HepG2 (cell line): ENCODE measurements at regions not wholly inside any gene's neighbourhood (a gene's known extent, or its start where the extent isn't known, plus 50 kb on each side); places are given as distances from the start of the nearest gene placed in this dataset.

Experiments
- ATAC-seq: fragments of 200-7000 bp; cut with Tn5 transposase; 3 replicates; pipeline ENCODE4 v1.9.1; 2020; ENCODE audit warnings: mild to moderate bottlenecking, moderate library complexity
- BruUV-seq: library from RNA; stranded (reverse); fragments of 400-500 nt; replicated peaks from 2 replicates; lab custom pipeline; 2021; lab: Mats Ljungman, UMichigan
- CTCF ChIA-PET: fragments of 300-600 bp; formaldehyde crosslinking; extraction: SDS; loops from one replicate; lab custom pipeline; 2021; ENCODE audit warnings: low total read pairs, inconsistent platforms, low intra/inter-chr PET ratio; lab: Yijun Ruan, JAX
- POLR2A ChIA-PET: fragments of 350-600 bp; sonication (Branson Sonifier 250); formaldehyde crosslinking; loops from one replicate; lab custom pipeline; 2020; ENCODE audit warnings: antibody characterized with exemption, inconsistent platforms; lab: Yijun Ruan, JAX
- DNase-seq: peaks from one replicate; pipeline ENCODE4 v3.0.0-alpha.2; 2015; ENCODE audit warnings: low spot score
- FAIRE-seq: peaks from 3 replicates; lab custom pipeline; 2011; peaks lifted over from hg19 to GRCh38; lab: Jason Lieb, UNC
- H2AFZ ChIP-seq: one replicate; pipeline ENCODE4 v1.6.1; 2011; ENCODE audit warnings: low read length, inconsistent platforms
- H3K27ac ChIP-seq: fragments of 300-600 bp; 3 replicates; pipeline ENCODE4 v1.8.0; 2011; ENCODE audit warnings: mixed run types, mild to moderate bottlenecking, mixed read lengths, low read length, inconsistent platforms; ENCODE audit not compliant: insufficient read depth; ENCODE audit errors: extremely low read length
- H3K27me3 ChIP-seq, 2 experiments: fragments of 200-600 bp in 1 of 2; 2 replicates in 1 of 2; 3 replicates in 1 of 2; pipeline versions ENCODE4 v1.6.0 to v1.8.0; 2011; ENCODE audit warnings: low read length in 2 of 2, mild to moderate bottlenecking in 2 of 2, moderate library complexity in 2 of 2, inconsistent platforms in 1 of 2; ENCODE audit not compliant: insufficient read depth in 2 of 2, control insufficient read depth in 1 of 2
- H3K36me3 ChIP-seq, 2 experiments: fragments of 200-600 bp in 1 of 2; replicated peaks in 1 of 2; 2 replicates in 1 of 2; 3 replicates in 1 of 2; pipeline versions ENCODE4 v1.5.1 to v1.8.0; 2011; ENCODE audit warnings: low read length in 2 of 2, inconsistent platforms in 1 of 2; ENCODE audit not compliant: insufficient read depth in 2 of 2, control insufficient read depth in 1 of 2
- H3K4me1 ChIP-seq: 2 replicates; pipeline ENCODE4 v1.5.1; 2012; ENCODE audit warnings: low read length, inconsistent platforms; ENCODE audit not compliant: insufficient read depth
- H3K4me2 ChIP-seq: 2 replicates; pipeline ENCODE4 v1.6.0; 2011; ENCODE audit warnings: low read depth, low read length, inconsistent platforms
- H3K4me3 ChIP-seq, 3 experiments: fragments of 200-600 bp in 1 of 3; sonication (generic), shearing (Covaris generic) in 1 of 3; replicated peaks in 1 of 3; 2 replicates each; pipeline ENCODE4 v1.5.1; 2011 to 2016; ENCODE audit warnings: low read length in 3 of 3, inconsistent platforms in 2 of 3, low read depth in 2 of 3, mild to moderate bottlenecking in 2 of 3, control low read depth in 1 of 3, mixed read lengths in 1 of 3; ENCODE audit not compliant: insufficient read depth in 1 of 3
- H3K79me2 ChIP-seq: one replicate; pipeline ENCODE4 v1.6.1; 2011; ENCODE audit warnings: low read length, inconsistent platforms; ENCODE audit not compliant: insufficient read depth
- H3K9ac ChIP-seq: 2 replicates; pipeline ENCODE4 v1.6.0; 2011; ENCODE audit warnings: mild to moderate bottlenecking, low read depth, low read length, inconsistent platforms; ENCODE audit not compliant: insufficient read depth
- H3K9me3 ChIP-seq: 2 replicates; pipeline ENCODE4 v1.5.1; 2012; ENCODE audit warnings: mild to moderate bottlenecking, low read length
- H4K20me1 ChIP-seq: 2 replicates; pipeline ENCODE4 v1.6.0; 2011; ENCODE audit warnings: inconsistent platforms, mild to moderate bottlenecking, low read length, moderate library complexity; ENCODE audit not compliant: insufficient read depth
- AHDC1 ChIP-seq: sonication (generic); formaldehyde crosslinking; IDR thresholded peaks from 2 replicates; pipeline ENCODE4 v1.5.1; 2020; ENCODE audit warnings: mild to moderate bottlenecking, missing genetic modification reagents, borderline replicate concordance
- HMGXB4 ChIP-seq, 2 experiments: sonication (generic) in 1 of 2; formaldehyde crosslinking in 1 of 2; IDR thresholded peaks; 2 replicates each; pipeline versions ENCODE4 v1.4.0 to v1.6.1; 2018 to 2020; ENCODE audit warnings: missing genetic modification reagents in 2 of 2, borderline replicate concordance in 1 of 2, low read depth in 1 of 2, mild to moderate bottlenecking in 1 of 2, missing biosample characterization in 1 of 2
- LBX2 ChIP-seq: sonication (generic); formaldehyde crosslinking; IDR thresholded peaks from 2 replicates; pipeline ENCODE4 v1.5.0; 2020; ENCODE audit warnings: missing genetic modification reagents, mild to moderate bottlenecking, borderline replicate concordance
- MTERF4 ChIP-seq: sonication (generic); formaldehyde crosslinking; IDR thresholded peaks from 2 replicates; pipeline ENCODE4 v1.8.0; 2023; ENCODE audit warnings: mild to moderate bottlenecking, missing genetic modification reagents
- NRL ChIP-seq: sonication (generic); formaldehyde crosslinking; IDR thresholded peaks from 2 replicates; pipeline ENCODE4 v1.5.0; 2020; ENCODE audit warnings: missing genetic modification reagents, mild to moderate bottlenecking, moderate library complexity, borderline replicate concordance
- SIX1 ChIP-seq: sonication (generic); formaldehyde crosslinking; IDR thresholded peaks from 2 replicates; pipeline ENCODE4 v1.4.0; 2020; ENCODE audit warnings: missing genetic modification reagents, borderline replicate concordance
- ZNF430 ChIP-seq: sonication (generic); formaldehyde crosslinking; IDR thresholded peaks from 2 replicates; pipeline ENCODE4 v1.9.0; 2021; ENCODE audit warnings: mild to moderate bottlenecking, missing genetic modification reagents
- WGBS: methylation state at CpG from one replicate; pipeline ENCODE4 v1.1.6; 2017; ENCODE audit warnings: low lambda C conversion rate; 5-methylcytosine and 5-hydroxymethylcytosine counted together
- in situ Hi-C: cut with HindIII; loops from 2 replicates; pipeline ENCODE4 v1.10.0; 2017; ENCODE audit warnings: low pct_unique_long_range_greater_than_20kb; ENCODE audit not compliant: extremely low pct_ligation_motif_present
- intact Hi-C: fragments of 100-400 bp; cut with micrococcal nuclease; formaldehyde crosslinking; loops from one replicate; pipeline ENCODE4 v1.10.0; 2022; ENCODE audit not compliant: unreplicated experiment

- TF ChIP-seq AHDC1 (CRISPR knock-in tag): no peak
- TF ChIP-seq HMGXB4 (CRISPR knock-in tag; IDR thresholded peaks at IDR 0.05; ENCODE audit: borderline replicate concordance in 1 of 2, low read depth in 1 of 2): no peak
These were observed 55.5 kb upstream of the PAK3 start (continued) for GRCh38 chrX:111040377-111041017.

- Histone ChIP-seq H3K27me3 (no peaks in the 10 kb centered on the region), H3K4me1 (no peaks in the 10 kb centered on the region), H3K4me2 (no peak overlapping the region), H3K36me3 (no peaks in the 10 kb centered on the region), H2AFZ (no peak overlapping the region), H3K27ac (no peak overlapping the region), H3K9me3 (no peaks in the 10 kb centered on the region), H4K20me1 (no peaks in the 10 kb centered on the region), H3K4me3 (no peak overlapping the region), H3K9ac (no peak overlapping the region), H3K79me2 (no peaks in the 10 kb centered on the region)
- CTCF ChIA-PET: no interaction called here
- 60% methylated on average over 2 of the region's 2 CpGs for WGBS
- no TSS peak for BruUV-seq
- no peak for TF ChIP-seq MTERF4 (CRISPR knock-in tag)
- no peak for TF ChIP-seq SIX1 (CRISPR knock-in tag)
- TF ChIP-seq NRL (CRISPR knock-in tag): no peak
- no peak for TF ChIP-seq ZNF430 (CRISPR knock-in tag)
- TF ChIP-seq LBX2 (CRISPR knock-in tag): no peak
- no peak for ATAC-seq
- in situ Hi-C loops (no loop called here), intact Hi-C loops (no loop called here)
- no peak for FAIRE-seq
- POLR2A ChIA-PET: no interaction called here
- DNase-seq: no peak
These were observed 56.4 kb upstream of the PAK3 start for GRCh38 chrX:111039606-111040005.
